Chondrocyte (in vitro differentiated cells): ENCODE measurements at regions not wholly inside any gene's neighbourhood (a gene's known extent, or its start where the extent isn't known, plus 50 kb on each side); places are given as distances from the start of the nearest gene placed in this dataset.
A peak's percentile ranks its signal among the peaks of the same experiment; 100 is the strongest.

Experiments used
- DNase-seq: peaks from one replicate; pipeline ENCODE4 v3.0.0; 2021; ENCODE audit warnings: mixed read lengths, low spot score
- H3K27ac Mint-ChIP-seq: one replicate; pipeline ENCODE4 v1.8.0; 2021; ENCODE audit warnings: mild to moderate bottlenecking, moderate library complexity, mixed read lengths; ENCODE audit not compliant: unreplicated experiment
- H3K27me3 Mint-ChIP-seq: 2 replicates; pipeline ENCODE4 v1.8.0; 2021; ENCODE audit warnings: low read depth, mixed read lengths
- H3K36me3 Mint-ChIP-seq: 2 replicates; pipeline ENCODE4 v1.8.0; 2021; ENCODE audit warnings: low read depth, mixed read lengths
- H3K4me1 Mint-ChIP-seq: 2 replicates; pipeline ENCODE4 v1.8.0; 2021; ENCODE audit warnings: low read depth, mild to moderate bottlenecking, mixed read lengths
- H3K4me3 Mint-ChIP-seq: one replicate; pipeline ENCODE4 v1.8.0; 2021; ENCODE audit warnings: mild to moderate bottlenecking, moderate library complexity, mixed read lengths; ENCODE audit not compliant: unreplicated experiment
- H3K9me3 Mint-ChIP-seq: 2 replicates; pipeline ENCODE4 v1.8.0; 2021; ENCODE audit warnings: low read depth, mixed read lengths
- TF ChIP-seq, protein P1 (sequence below): fragments of 200-600 bp; sonication (generic); IDR thresholded peaks from 2 replicates; pipeline ENCODE4 v1.5.0; 2021; ENCODE audit warnings: antibody characterized with exemption, mild to moderate bottlenecking, moderate library complexity

GRCh38 chr12:92650228-92650822, 52.5 kb upstream of the PLEKHG7 start:
- TF ChIP-seq, protein P1, sequence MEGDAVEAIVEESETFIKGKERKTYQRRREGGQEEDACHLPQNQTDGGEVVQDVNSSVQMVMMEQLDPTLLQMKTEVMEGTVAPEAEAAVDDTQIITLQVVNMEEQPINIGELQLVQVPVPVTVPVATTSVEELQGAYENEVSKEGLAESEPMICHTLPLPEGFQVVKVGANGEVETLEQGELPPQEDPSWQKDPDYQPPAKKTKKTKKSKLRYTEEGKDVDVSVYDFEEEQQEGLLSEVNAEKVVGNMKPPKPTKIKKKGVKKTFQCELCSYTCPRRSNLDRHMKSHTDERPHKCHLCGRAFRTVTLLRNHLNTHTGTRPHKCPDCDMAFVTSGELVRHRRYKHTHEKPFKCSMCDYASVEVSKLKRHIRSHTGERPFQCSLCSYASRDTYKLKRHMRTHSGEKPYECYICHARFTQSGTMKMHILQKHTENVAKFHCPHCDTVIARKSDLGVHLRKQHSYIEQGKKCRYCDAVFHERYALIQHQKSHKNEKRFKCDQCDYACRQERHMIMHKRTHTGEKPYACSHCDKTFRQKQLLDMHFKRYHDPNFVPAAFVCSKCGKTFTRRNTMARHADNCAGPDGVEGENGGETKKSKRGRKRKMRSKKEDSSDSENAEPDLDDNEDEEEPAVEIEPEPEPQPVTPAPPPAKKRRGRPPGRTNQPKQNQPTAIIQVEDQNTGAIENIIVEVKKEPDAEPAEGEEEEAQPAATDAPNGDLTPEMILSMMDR: peak; percentile 19
- Mint-ChIP-seq H3K4me1 (peaks cover 5% of the 10 kb centered on the region), H3K9me3 (no peaks in the 10 kb centered on the region), H3K27me3 (no peaks in the 10 kb centered on the region), H3K36me3 (no peaks in the 10 kb centered on the region), H3K4me3 (no peak overlapping the region), H3K27ac (no peak overlapping the region)
- no peak for DNase-seq

DNA sequence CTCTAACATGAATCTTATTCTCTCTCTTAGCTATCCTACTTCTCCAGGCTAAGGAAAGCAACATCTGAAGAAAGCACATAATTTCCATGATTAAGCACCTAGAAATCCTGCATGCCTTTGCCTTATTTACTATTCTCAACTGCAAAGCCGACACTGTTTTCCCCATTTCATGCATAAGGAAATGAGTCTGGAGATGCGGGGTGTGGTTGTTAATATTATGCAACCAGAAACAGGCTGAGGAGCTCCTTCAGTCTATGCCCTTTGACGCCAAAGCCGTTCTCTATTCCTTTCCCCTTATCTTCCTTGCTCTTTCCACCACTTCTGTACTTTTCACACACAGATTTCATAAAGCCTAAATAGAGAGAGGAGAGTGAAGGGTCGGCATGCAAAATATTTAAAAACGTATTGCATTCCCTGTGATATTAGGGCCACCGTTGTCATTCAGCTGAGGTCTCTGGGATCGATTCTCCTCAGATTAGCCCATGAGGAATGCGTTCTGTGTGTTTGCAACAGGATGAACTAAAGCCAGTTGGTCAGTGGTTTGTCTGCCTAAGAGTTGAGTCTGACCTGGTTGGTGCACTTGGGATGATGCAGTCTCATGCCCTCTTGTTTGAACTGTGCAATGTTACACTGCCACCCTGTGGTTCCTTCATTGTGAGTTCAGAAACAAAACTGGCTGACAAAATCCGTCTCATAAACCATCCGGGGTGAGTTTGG, 53.1 kb upstream of the PLEKHG7 start:
- Mint-ChIP-seq H3K9me3 (no peaks in the 10 kb centered on the region), H3K36me3 (no peaks in the 10 kb centered on the region), H3K4me1 (peaks cover 5% of the 10 kb centered on the region), H3K27ac (no peak overlapping the region), H3K4me3 (no peak overlapping the region), H3K27me3 (no peaks in the 10 kb centered on the region)
- no peak for DNase-seq
- TF ChIP-seq, protein P1: peak; percentile 92

- no peak for DNase-seq
- Mint-ChIP-seq H3K9me3 (no peaks in the 10 kb centered on the region), H3K27ac (no peak overlapping the region), H3K27me3 (no peaks in the 10 kb centered on the region), H3K36me3 (no peaks in the 10 kb centered on the region), H3K4me1 (peaks cover 5% of the 10 kb centered on the region), H3K4me3 (no peak overlapping the region)
- TF ChIP-seq, protein P1: no peak
These were observed 54.4 kb upstream of the PLEKHG7 start for GRCh38 chr12:92648242-92649031.

GRCh38 chr12:92641291-92641690, 61.5 kb upstream of the PLEKHG7 start:
- no peak for DNase-seq
- no peaks in the 10 kb centered on the region for H3K27me3 Mint-ChIP-seq
- H3K36me3 Mint-ChIP-seq: no peaks in the 10 kb centered on the region
- TF ChIP-seq, protein P1: no peak
- no peak overlapping the region for H3K4me3 Mint-ChIP-seq
- peaks cover 5% of the 10 kb centered on the region for H3K9me3 Mint-ChIP-seq
- H3K4me1 Mint-ChIP-seq: no peaks in the 10 kb centered on the region
- H3K27ac Mint-ChIP-seq: no peak overlapping the region

DNA sequence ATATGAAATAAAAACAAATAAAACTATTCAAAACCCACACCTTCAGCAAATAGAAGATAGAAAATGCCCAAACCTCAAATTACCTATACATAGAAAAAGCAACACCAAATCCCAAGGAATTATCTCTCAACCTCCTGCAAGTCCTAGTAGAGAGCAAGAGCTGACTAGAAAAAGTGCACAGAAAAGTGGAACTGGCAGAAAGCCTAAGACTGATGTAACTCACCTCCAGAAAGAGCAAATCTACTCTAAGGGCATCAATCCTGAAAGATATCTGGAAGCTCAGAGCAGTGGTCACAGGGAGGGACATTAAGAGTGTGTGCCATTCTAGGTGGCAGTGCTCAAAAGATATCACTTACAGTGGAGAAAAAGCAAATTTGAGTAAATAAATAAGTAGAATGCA, 62.1 kb upstream of the PLEKHG7 start:
- TF ChIP-seq, protein P1: no peak
- H3K4me3 Mint-ChIP-seq: no peak overlapping the region
- DNase-seq: no peak
- H3K27ac Mint-ChIP-seq: no peak overlapping the region
- peaks cover 5% of the 10 kb centered on the region for H3K9me3 Mint-ChIP-seq
- H3K27me3 Mint-ChIP-seq: no peaks in the 10 kb centered on the region
- no peaks in the 10 kb centered on the region for H3K36me3 Mint-ChIP-seq
- no peaks in the 10 kb centered on the region for H3K4me1 Mint-ChIP-seq
